Muscle of leg (tissue), 3 donors: ENCODE measurements at regions not wholly inside any gene's neighbourhood (a gene's known extent, or its start where the extent isn't known, plus 50 kb on each side); places are given as distances from the start of the nearest gene placed in this dataset.
"Not testable (repeated sequence)": the region's sequence is repeated elsewhere in the genome, so short reads cannot be mapped to it uniquely, and the experiment has no call there.

Experiments used
- DNase-seq: peaks from one replicate; pipeline ENCODE4 v3.0.0; 2013
- H3K27ac ChIP-seq: one replicate; pipeline ENCODE4 v1.5.1; 2013; ENCODE audit warnings: mild to moderate bottlenecking, low read length, control low read depth
- H3K27me3 ChIP-seq: one replicate; pipeline ENCODE4 v1.6.1; 2013; ENCODE audit warnings: low read length; ENCODE audit not compliant: control insufficient read depth, insufficient read depth
- H3K36me3 ChIP-seq: one replicate; pipeline ENCODE4 v1.6.1; 2013; ENCODE audit warnings: low read length; ENCODE audit not compliant: control insufficient read depth, insufficient read depth
- H3K4me1 ChIP-seq: one replicate; pipeline ENCODE4 v1.6.1; 2013; ENCODE audit warnings: low read length; ENCODE audit not compliant: control insufficient read depth, insufficient read depth
- H3K4me3 ChIP-seq: one replicate; pipeline ENCODE4 v1.5.1; 2013; ENCODE audit warnings: low read length, control low read depth
- H3K9me3 ChIP-seq: replicated peaks from 2 replicates; pipeline ENCODE4 v1.6.1; 2013; ENCODE audit warnings: low read depth, low read length; ENCODE audit not compliant: control insufficient read depth
- WGBS: methylation state at CpG from one replicate; pipeline ENCODE4 v1.1.5; 2013; ENCODE audit warnings: missing lambda C conversion rate; ENCODE audit not compliant: insufficient coverage; 5-methylcytosine and 5-hydroxymethylcytosine counted together

GRCh38 chr9:118659011-118659410, 710.2 kb downstream of the BRINP1 start:
- no peak for DNase-seq
- Histone ChIP-seq H3K4me3 (no peak overlapping the region), H3K27ac (no peak overlapping the region), H3K9me3 (no peaks in the 10 kb centered on the region), H3K27me3 (no peaks in the 10 kb centered on the region), H3K36me3 (no peaks in the 10 kb centered on the region), H3K4me1 (no peaks in the 10 kb centered on the region)
- WGBS, result 78% methylated on average over 4 of the region's 6 CpGs

DNA sequence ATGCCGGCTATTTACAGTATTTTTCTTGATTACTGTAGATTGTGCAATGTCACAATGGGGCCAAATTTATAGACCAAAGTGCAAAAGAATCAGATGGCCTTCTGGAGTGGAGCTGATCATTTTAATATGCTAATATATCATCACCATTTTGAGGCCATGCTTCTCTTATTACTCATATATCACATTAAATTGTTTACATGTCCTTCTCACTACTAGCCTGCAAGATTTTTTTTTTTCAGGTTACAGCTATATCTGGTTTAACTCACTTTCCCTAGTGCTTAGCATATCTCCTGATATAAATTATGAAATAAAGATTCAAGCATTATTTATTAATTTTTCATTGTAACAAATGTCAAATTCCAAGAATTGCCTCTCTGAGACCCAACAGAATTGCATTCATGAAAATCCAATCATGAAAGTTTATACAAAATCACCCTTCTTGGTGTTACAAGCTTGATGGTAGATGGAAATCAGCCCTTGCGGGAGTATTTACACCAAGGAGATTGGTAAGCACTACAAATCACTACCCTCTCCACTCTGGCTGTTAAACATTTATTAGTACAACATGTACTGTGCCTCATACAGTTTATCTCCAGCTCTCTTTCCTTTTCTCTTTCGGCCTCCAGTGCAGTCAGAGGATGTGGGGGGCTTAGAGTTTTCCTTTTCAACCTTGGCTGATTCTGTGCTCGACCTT, 703.9 kb downstream of the BRINP1 start:
- H3K9me3 ChIP-seq, result no peaks in the 10 kb centered on the region
- WGBS, result 75% methylated on average over 2 of the region's 4 CpGs
- no peak overlapping the region for H3K27ac ChIP-seq
- no peaks in the 10 kb centered on the region for H3K36me3 ChIP-seq
- DNase-seq, result no peak
- no peaks in the 10 kb centered on the region for H3K4me1 ChIP-seq
- H3K4me3 ChIP-seq, result no peak overlapping the region
- no peaks in the 10 kb centered on the region for H3K27me3 ChIP-seq

GRCh38 chr9:118670011-118670953, 699.0 kb downstream of the BRINP1 start:
- no peak overlapping the region for H3K4me3 ChIP-seq
- no peaks in the 10 kb centered on the region for H3K9me3 ChIP-seq
- H3K4me1 ChIP-seq, result no peaks in the 10 kb centered on the region
- no peak for DNase-seq
- no peaks in the 10 kb centered on the region for H3K27me3 ChIP-seq
- WGBS, result 90% methylated on average over 3 of the region's 11 CpGs
- H3K36me3 ChIP-seq, result no peaks in the 10 kb centered on the region
- H3K27ac ChIP-seq, result no peak overlapping the region

GRCh38 chr9:118674942-118675341, 694.3 kb downstream of the BRINP1 start:
- no peaks in the 10 kb centered on the region for H3K27me3 ChIP-seq
- 81% methylated on average over 2 of the region's 5 CpGs for WGBS
- no peak overlapping the region for H3K27ac ChIP-seq
- H3K36me3 ChIP-seq, result no peaks in the 10 kb centered on the region
- no peak overlapping the region for H3K4me3 ChIP-seq
- no peaks in the 10 kb centered on the region for H3K9me3 ChIP-seq
- DNase-seq, result no peak
- no peaks in the 10 kb centered on the region for H3K4me1 ChIP-seq

- not testable (repeated sequence) for H3K4me3 ChIP-seq, H3K4me1 ChIP-seq, H3K36me3 ChIP-seq, DNase-seq, H3K27me3 ChIP-seq, H3K9me3 ChIP-seq, H3K27ac ChIP-seq
- 97% methylated on average over 18 of the region's 47 CpGs for WGBS
Observed at GRCh38 chr9:118677936-118678653, 691.1 kb downstream of the BRINP1 start.

- Histone ChIP-seq H3K4me3 (no peak overlapping the region), H3K36me3 (no peaks in the 10 kb centered on the region)
Observed at GRCh38 chr9:118686959-118687358, 682.3 kb downstream of the BRINP1 start.

DNA sequence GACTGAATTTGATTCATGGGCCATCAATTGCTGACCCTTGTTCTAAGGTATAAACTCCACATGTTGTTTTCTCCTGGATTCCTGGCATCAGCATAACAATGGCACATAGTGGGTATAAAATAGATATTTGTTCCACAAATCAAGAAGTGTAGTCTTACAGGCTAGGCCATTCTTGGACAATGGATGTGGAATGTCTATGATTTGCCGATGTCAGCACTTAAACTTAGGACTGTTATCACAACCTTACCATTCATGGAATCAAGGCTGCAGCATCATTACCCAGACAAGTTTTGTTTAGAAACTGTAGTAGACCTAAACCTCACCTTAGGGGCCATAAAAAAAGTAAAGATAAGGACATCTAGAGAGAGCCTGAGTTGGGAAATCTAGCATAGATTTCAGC, 680.0 kb downstream of the BRINP1 start:
- Histone ChIP-seq H3K9me3 (no peaks in the 10 kb centered on the region), H3K4me1 (no peaks in the 10 kb centered on the region), H3K4me3 (no peak overlapping the region), H3K36me3 (no peaks in the 10 kb centered on the region), H3K27me3 (no peaks in the 10 kb centered on the region), H3K27ac (no peak overlapping the region)
- no peak for DNase-seq
- no CpG with 5 or more reads among the region's 1 CpG for WGBS

More at GRCh38 chr9:118686959-118687358, 682.3 kb downstream of the BRINP1 start:
- DNase-seq, result peak; percentile 52
- Histone ChIP-seq H3K9me3 (no peaks in the 10 kb centered on the region), H3K27me3 (no peaks in the 10 kb centered on the region), H3K4me1 (no peaks in the 10 kb centered on the region), H3K27ac (no peak overlapping the region)
- 0% methylated on average over 1 of the region's 5 CpGs for WGBS

DNA sequence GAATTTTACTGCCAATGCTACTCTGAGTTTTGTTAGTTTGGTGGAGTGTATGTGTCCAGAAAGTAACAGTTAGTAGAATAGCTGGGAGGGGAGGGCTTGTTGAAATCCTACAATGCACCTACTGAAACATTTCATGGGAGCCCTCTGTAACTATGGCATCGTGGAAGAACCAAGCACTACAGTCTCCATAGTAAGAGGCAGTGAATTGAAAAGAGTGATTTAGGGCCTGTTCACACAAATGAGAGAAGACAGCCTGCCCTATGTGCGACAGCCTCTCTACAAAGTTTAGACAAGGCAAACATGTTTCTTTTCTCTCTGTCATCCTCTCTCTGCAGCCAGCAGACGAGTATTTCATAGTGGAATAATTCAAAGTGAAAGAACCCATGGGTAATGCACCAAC, 676.6 kb downstream of the BRINP1 start:
- Histone ChIP-seq H3K36me3 (no peaks in the 10 kb centered on the region), H3K4me1 (no peaks in the 10 kb centered on the region), H3K27ac (no peak overlapping the region), H3K4me3 (no peak overlapping the region), H3K27me3 (no peaks in the 10 kb centered on the region), H3K9me3 (no peaks in the 10 kb centered on the region)
- no peak for DNase-seq
- WGBS, result no CpG with 5 or more reads among the region's 3 CpGs

- WGBS, result no CpG with 5 or more reads among the region's 2 CpGs
- Histone ChIP-seq H3K36me3 (no peaks in the 10 kb centered on the region), H3K4me1 (no peaks in the 10 kb centered on the region), H3K9me3 (no peaks in the 10 kb centered on the region), H3K4me3 (no peak overlapping the region), H3K27me3 (no peaks in the 10 kb centered on the region), H3K27ac (no peak overlapping the region)
- DNase-seq, result peak; percentile 9
Observed at GRCh38 chr9:118693645-118694044, 675.6 kb downstream of the BRINP1 start.

DNA sequence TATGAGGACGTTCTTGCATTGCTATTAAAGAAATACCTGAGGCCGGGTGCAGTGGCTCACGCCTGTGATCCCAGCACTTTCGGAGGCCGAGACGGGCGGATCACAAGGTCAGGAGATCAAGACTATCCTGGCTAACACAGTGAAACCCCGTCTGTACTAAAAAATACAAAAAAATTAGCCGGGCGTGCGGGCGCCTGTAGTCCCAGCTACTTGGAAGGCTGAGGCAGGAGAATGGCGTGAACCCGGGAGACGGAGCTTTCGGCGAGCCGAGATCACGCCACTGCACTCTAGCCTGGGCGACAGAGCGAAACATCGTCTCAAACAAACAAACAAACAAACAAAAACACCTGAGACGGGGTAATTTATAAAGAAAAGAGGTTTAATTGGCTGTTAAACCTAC, 674.0 kb downstream of the BRINP1 start:
- H3K27me3 ChIP-seq, H3K4me3 ChIP-seq, H3K4me1 ChIP-seq, H3K36me3 ChIP-seq, H3K9me3 ChIP-seq, DNase-seq, H3K27ac ChIP-seq: not testable (repeated sequence)
- 88% methylated on average over 13 of the region's 23 CpGs for WGBS
